Natural killer cell (primary cell): ENCODE measurements at regions not wholly inside any gene's neighbourhood (a gene's known extent, or its start where the extent isn't known, plus 50 kb on each side); places are given as distances from the start of the nearest gene placed in this dataset.

Experiments
- ATAC-seq, 3 donors: fragments of 150-1000 bp in 2 of 3; fragments of 200-7000 bp in 1 of 3; cut with Tn5 transposase; 1 replicate in 1 of 3; 2 replicates in 2 of 3; pipeline ENCODE4 v1.10.0; 2021; ENCODE audit warnings: mild to moderate bottlenecking in 2 of 3, moderate library complexity in 2 of 3
- DNase-seq, 2 donors: peaks; one replicate each; pipeline versions ENCODE4 v3.0.0 to v3.0.0-alpha.2; 2013 to 2021; ENCODE audit warnings: mixed read lengths in 1 of 2
- H3K27ac ChIP-seq: one replicate; pipeline ENCODE4 v1.5.1; 2013; ENCODE audit warnings: mild to moderate bottlenecking, low read length
- H3K27me3 ChIP-seq: one replicate; pipeline ENCODE4 v1.6.1; 2013; ENCODE audit warnings: low read length; ENCODE audit not compliant: control insufficient read depth, insufficient read depth
- H3K36me3 ChIP-seq: one replicate; pipeline ENCODE4 v1.6.1; 2013; ENCODE audit warnings: low read length; ENCODE audit not compliant: control insufficient read depth, insufficient read depth
- H3K4me1 ChIP-seq: one replicate; pipeline ENCODE4 v1.6.1; 2013; ENCODE audit warnings: low read length; ENCODE audit not compliant: control insufficient read depth, insufficient read depth
- H3K4me3 ChIP-seq: one replicate; pipeline ENCODE4 v1.5.1; 2013; ENCODE audit warnings: low read length
- H3K9me3 ChIP-seq: one replicate; pipeline ENCODE4 v1.6.1; 2013; ENCODE audit warnings: low read length; ENCODE audit not compliant: control insufficient read depth, insufficient read depth
- H3K27ac Mint-ChIP-seq, 2 donors: one replicate each; pipeline ENCODE4 v1.8.0; 2022; ENCODE audit warnings: mild to moderate bottlenecking in 2 of 2, mixed read lengths in 2 of 2, moderate library complexity in 1 of 2
- H3K27me3 Mint-ChIP-seq, 2 donors: one replicate each; pipeline ENCODE4 v1.8.0; 2022; ENCODE audit warnings: low read depth in 2 of 2, mixed read lengths in 2 of 2
- H3K36me3 Mint-ChIP-seq: one replicate; pipeline ENCODE4 v1.8.0; 2022; ENCODE audit warnings: mixed read lengths
- H3K4me1 Mint-ChIP-seq, 2 donors: one replicate each; pipeline ENCODE4 v1.8.0; 2022; ENCODE audit warnings: mixed read lengths in 2 of 2
- H3K4me3 Mint-ChIP-seq: one replicate; pipeline ENCODE4 v1.8.0; 2022; ENCODE audit warnings: mild to moderate bottlenecking, moderate library complexity, mixed read lengths
- H3K9me3 Mint-ChIP-seq, 2 donors: one replicate each; pipeline ENCODE4 v1.8.0; 2022; ENCODE audit warnings: mixed read lengths in 2 of 2
- CTCF ChIP-seq: fragments of 200-600 bp; IDR thresholded peaks from one replicate; pipeline ENCODE4 v1.8.0; 2022; ENCODE audit warnings: antibody characterized with exemption
- WGBS: methylation state at CpG from one replicate; pipeline ENCODE4 v1.1.7; 2013; ENCODE audit warnings: missing lambda C conversion rate; ENCODE audit not compliant: insufficient coverage; 5-methylcytosine and 5-hydroxymethylcytosine counted together
- intact Hi-C: fragments of 100-400 bp; cut with micrococcal nuclease; formaldehyde crosslinking; loops from one replicate; pipeline ENCODE4 v1.14.2; 2022

- no peaks in the 10 kb centered on the region for H3K36me3 ChIP-seq
- WGBS: 82% methylated on average over 10 of the region's 11 CpGs
- Mint-ChIP-seq H3K27me3 (no peaks in the 10 kb centered on the region), H3K4me3 (no peak overlapping the region), H3K36me3 (peaks cover 31% of the 10 kb centered on the region), H3K4me1 (no peaks in the 10 kb centered on the region), H3K27ac (no peak overlapping the region), H3K9me3 (peaks cover 3 to 7% of the 10 kb centered on the region in 2 donors)
- H3K9me3 ChIP-seq: no peaks in the 10 kb centered on the region
- no peak for ATAC-seq
- no peak overlapping the region for H3K27ac ChIP-seq
- no peak for TF ChIP-seq CTCF
- no peaks in the 10 kb centered on the region for H3K27me3 ChIP-seq
- no peaks in the 10 kb centered on the region for H3K4me1 ChIP-seq
- intact Hi-C loops: no loop called here
- DNase-seq: no peak
- no peak overlapping the region for H3K4me3 ChIP-seq
Measured at GRCh38 chr9:106557996-106558667, 304.8 kb upstream of the ZNF462 start.

GRCh38 chr9:106560540-106560939 is 302.4 kb upstream of the ZNF462 start:
- intact Hi-C loops: no loop called here
- no CpG with 5 or more reads among the region's 1 CpG for WGBS
- no peaks in the 10 kb centered on the region for H3K4me1 Mint-ChIP-seq
- TF ChIP-seq CTCF: no peak
- Histone ChIP-seq H3K9me3 (peaks cover 1% of the 10 kb centered on the region), H3K27me3 (no peaks in the 10 kb centered on the region), H3K36me3 (no peaks in the 10 kb centered on the region), H3K4me3 (no peak overlapping the region), H3K4me1 (no peaks in the 10 kb centered on the region), H3K27ac (no peak overlapping the region)
- H3K27me3 Mint-ChIP-seq: no peaks in the 10 kb centered on the region
- H3K4me3 Mint-ChIP-seq: no peak overlapping the region
- ATAC-seq (no peak), DNase-seq (no peak)
- peaks cover 16% of the 10 kb centered on the region for H3K36me3 Mint-ChIP-seq
- no peaks in the 10 kb centered on the region for H3K9me3 Mint-ChIP-seq
- no peak overlapping the region for H3K27ac Mint-ChIP-seq

- ATAC-seq: no peak
- H3K4me1 ChIP-seq: no peaks in the 10 kb centered on the region
- no peak for DNase-seq
- TF ChIP-seq CTCF: no peak
- intact Hi-C loops: no loop called here
- H3K9me3 ChIP-seq: peaks cover 8% of the 10 kb centered on the region
- 94% methylated on average over 5 of the region's 5 CpGs for WGBS
- no peak overlapping the region for H3K27ac ChIP-seq
- H3K27me3 Mint-ChIP-seq: no peaks in the 10 kb centered on the region
- H3K27me3 ChIP-seq: no peaks in the 10 kb centered on the region
- no peak overlapping the region for H3K4me3 ChIP-seq
- no peaks in the 10 kb centered on the region for H3K4me1 Mint-ChIP-seq
- peaks cover 12 to 27% of the 10 kb centered on the region in 2 donors for H3K9me3 Mint-ChIP-seq
- H3K4me3 Mint-ChIP-seq: no peak overlapping the region
- H3K36me3 Mint-ChIP-seq: peaks cover 8% of the 10 kb centered on the region
- H3K27ac Mint-ChIP-seq: no peak overlapping the region
- no peaks in the 10 kb centered on the region for H3K36me3 ChIP-seq
Measured at GRCh38 chr9:106575823-106576222, 287.1 kb upstream of the ZNF462 start.

- peaks cover 8% of the 10 kb centered on the region for H3K9me3 ChIP-seq
- no peak overlapping the region for H3K27ac ChIP-seq
- DNase-seq: no peak
- no peak for TF ChIP-seq CTCF
- Mint-ChIP-seq H3K4me3 (no peak overlapping the region), H3K27ac (no peak overlapping the region), H3K9me3 (peaks cover 10 to 24% of the 10 kb centered on the region in 2 donors), H3K36me3 (peaks cover 8% of the 10 kb centered on the region), H3K4me1 (no peaks in the 10 kb centered on the region), H3K27me3 (no peaks in the 10 kb centered on the region)
- no peak for ATAC-seq
- no peaks in the 10 kb centered on the region for H3K36me3 ChIP-seq
- 89% methylated on average over 7 of the region's 7 CpGs for WGBS
- no peaks in the 10 kb centered on the region for H3K27me3 ChIP-seq
- intact Hi-C loops: no loop called here
- no peaks in the 10 kb centered on the region for H3K4me1 ChIP-seq
- H3K4me3 ChIP-seq: no peak overlapping the region
Measured at GRCh38 chr9:106576232-106576760, 286.7 kb upstream of the ZNF462 start.
